HTR-8/SVneo (cell line): ENCODE measurements at regions not wholly inside any gene's neighbourhood (a gene's known extent, or its start where the extent isn't known, plus 50 kb on each side); places are given as distances from the start of the nearest gene placed in this dataset.

ENCODE experiments used
- DNase-seq: peaks from one replicate; pipeline ENCODE4 v3.0.0; 2011; ENCODE audit warnings: low spot score, mixed read lengths; ENCODE audit not compliant: insufficient read length
- FAIRE-seq: peaks from 2 replicates; lab custom pipeline; 2011; peaks lifted over from hg19 to GRCh38; lab: Jason Lieb, UNC

- DNase-seq (no peak), FAIRE-seq (no peak)
These were observed 455.3 kb upstream of the PDZRN3 start for GRCh38 chr3:74080056-74080461.

GRCh38 chr3:74075241-74075640, 450.5 kb upstream of the PDZRN3 start:
- DNase-seq (no peak), FAIRE-seq (no peak)

GRCh38 chr3:74074700-74075099, 450.0 kb upstream of the PDZRN3 start:
- DNase-seq: no peak
- FAIRE-seq: no peak

GRCh38 chr3:74067296-74067695, 442.6 kb upstream of the PDZRN3 start:
- DNase-seq (no peak), FAIRE-seq (no peak)

GRCh38 chr3:74066456-74066855, 441.7 kb upstream of the PDZRN3 start:
- FAIRE-seq (no peak), DNase-seq (no peak)

GRCh38 chr3:74059923-74060600, 435.3 kb upstream of the PDZRN3 start:
- no peak for DNase-seq
- FAIRE-seq: no peak

- no peak for FAIRE-seq
These were observed 434.7 kb upstream of the PDZRN3 start for GRCh38 chr3:74059301-74059922.

GRCh38 chr3:74057169-74057568, 432.4 kb upstream of the PDZRN3 start:
- no peak for DNase-seq
- FAIRE-seq: no peak

More at GRCh38 chr3:74059301-74059922, 434.7 kb upstream of the PDZRN3 start:
- no peak for DNase-seq

- DNase-seq (no peak), FAIRE-seq (no peak)
These were observed 430.3 kb upstream of the PDZRN3 start for GRCh38 chr3:74055061-74055460.

GRCh38 chr3:74054566-74054965, 429.8 kb upstream of the PDZRN3 start:
- DNase-seq: no peak
- no peak for FAIRE-seq

GRCh38 chr3:74053970-74054516, 429.3 kb upstream of the PDZRN3 start:
- FAIRE-seq (no peak), DNase-seq (no peak)

- no peak for DNase-seq
- no peak for FAIRE-seq
These were observed 424.7 kb upstream of the PDZRN3 start for GRCh38 chr3:74049444-74049843.

- DNase-seq: no peak
- no peak for FAIRE-seq
These were observed 424.0 kb upstream of the PDZRN3 start for GRCh38 chr3:74048699-74049098.

- FAIRE-seq: no peak
- DNase-seq: no peak
These were observed 420.3 kb upstream of the PDZRN3 start for GRCh38 chr3:74045000-74045399.

GRCh38 chr3:74041068-74041675, 416.4 kb upstream of the PDZRN3 start:
- no peak for DNase-seq
- no peak for FAIRE-seq

- DNase-seq (no peak), FAIRE-seq (no peak)
These were observed 414.4 kb upstream of the PDZRN3 start for GRCh38 chr3:74039105-74039504.

GRCh38 chr3:74036568-74036967, 411.8 kb upstream of the PDZRN3 start:
- DNase-seq (no peak), FAIRE-seq (no peak)

GRCh38 chr3:74036102-74036501, 411.4 kb upstream of the PDZRN3 start:
- DNase-seq (no peak), FAIRE-seq (no peak)

GRCh38 chr3:74033806-74034205, 409.1 kb upstream of the PDZRN3 start:
- no peak for DNase-seq
- no peak for FAIRE-seq

- no peak for FAIRE-seq
- no peak for DNase-seq
These were observed 408.6 kb upstream of the PDZRN3 start for GRCh38 chr3:74033381-74033780.

- no peak for FAIRE-seq
These were observed 402.4 kb upstream of the PDZRN3 start for GRCh38 chr3:74027121-74027520.

More at GRCh38 chr3:74027121-74027520, 402.4 kb upstream of the PDZRN3 start:
- DNase-seq: no peak
